ENCODE measurements at regions not wholly inside any gene's neighbourhood (a gene's known extent, or its start where the extent isn't known, plus 50 kb on each side); places are given as distances from the start of the nearest gene placed in this dataset.

DNA sequence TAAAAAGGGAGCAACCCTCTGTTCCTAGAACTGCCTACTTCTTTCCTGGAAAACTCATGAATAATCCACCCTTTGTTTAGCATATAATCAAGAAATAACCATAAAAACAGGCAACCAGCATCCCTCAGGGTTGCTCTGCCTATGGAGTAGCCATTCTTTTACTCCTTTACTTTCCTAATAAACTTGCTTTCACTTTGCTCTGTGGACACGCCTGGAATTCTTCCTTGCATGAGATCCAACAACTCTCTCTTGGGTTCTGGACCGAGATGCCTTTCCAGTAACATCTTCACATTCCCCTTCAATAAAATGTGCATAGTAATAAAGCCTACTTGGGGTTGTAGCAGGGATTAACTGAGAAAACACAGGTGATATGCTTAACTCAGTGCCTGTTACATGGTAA lies 286.4 kb upstream of the AMIGO2 start:
- TF ChIP-seq, protein P1, sequence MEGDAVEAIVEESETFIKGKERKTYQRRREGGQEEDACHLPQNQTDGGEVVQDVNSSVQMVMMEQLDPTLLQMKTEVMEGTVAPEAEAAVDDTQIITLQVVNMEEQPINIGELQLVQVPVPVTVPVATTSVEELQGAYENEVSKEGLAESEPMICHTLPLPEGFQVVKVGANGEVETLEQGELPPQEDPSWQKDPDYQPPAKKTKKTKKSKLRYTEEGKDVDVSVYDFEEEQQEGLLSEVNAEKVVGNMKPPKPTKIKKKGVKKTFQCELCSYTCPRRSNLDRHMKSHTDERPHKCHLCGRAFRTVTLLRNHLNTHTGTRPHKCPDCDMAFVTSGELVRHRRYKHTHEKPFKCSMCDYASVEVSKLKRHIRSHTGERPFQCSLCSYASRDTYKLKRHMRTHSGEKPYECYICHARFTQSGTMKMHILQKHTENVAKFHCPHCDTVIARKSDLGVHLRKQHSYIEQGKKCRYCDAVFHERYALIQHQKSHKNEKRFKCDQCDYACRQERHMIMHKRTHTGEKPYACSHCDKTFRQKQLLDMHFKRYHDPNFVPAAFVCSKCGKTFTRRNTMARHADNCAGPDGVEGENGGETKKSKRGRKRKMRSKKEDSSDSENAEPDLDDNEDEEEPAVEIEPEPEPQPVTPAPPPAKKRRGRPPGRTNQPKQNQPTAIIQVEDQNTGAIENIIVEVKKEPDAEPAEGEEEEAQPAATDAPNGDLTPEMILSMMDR (IDR thresholded peaks at IDR 0.05) = no peak
- no peak for TF ChIP-seq POLR2A (IDR thresholded peaks at IDR 0.05)
